NCI-H187 treated with DMSO at 0.1 percent for 48 hours (cell line): ENCODE measurements at regions not wholly inside any gene's neighbourhood (a gene's known extent, or its start where the extent isn't known, plus 50 kb on each side); places are given as distances from the start of the nearest gene placed in this dataset.
A peak's percentile ranks its signal among the peaks of the same experiment; 100 is the strongest.
"Not testable (repeated sequence)": the region's sequence is repeated elsewhere in the genome, so short reads cannot be mapped to it uniquely, and the experiment has no call there.

Experiments used
- DNase-seq: peaks from one replicate; lab custom pipeline; 2025; lab: John Stamatoyannopoulos, UW

DNA sequence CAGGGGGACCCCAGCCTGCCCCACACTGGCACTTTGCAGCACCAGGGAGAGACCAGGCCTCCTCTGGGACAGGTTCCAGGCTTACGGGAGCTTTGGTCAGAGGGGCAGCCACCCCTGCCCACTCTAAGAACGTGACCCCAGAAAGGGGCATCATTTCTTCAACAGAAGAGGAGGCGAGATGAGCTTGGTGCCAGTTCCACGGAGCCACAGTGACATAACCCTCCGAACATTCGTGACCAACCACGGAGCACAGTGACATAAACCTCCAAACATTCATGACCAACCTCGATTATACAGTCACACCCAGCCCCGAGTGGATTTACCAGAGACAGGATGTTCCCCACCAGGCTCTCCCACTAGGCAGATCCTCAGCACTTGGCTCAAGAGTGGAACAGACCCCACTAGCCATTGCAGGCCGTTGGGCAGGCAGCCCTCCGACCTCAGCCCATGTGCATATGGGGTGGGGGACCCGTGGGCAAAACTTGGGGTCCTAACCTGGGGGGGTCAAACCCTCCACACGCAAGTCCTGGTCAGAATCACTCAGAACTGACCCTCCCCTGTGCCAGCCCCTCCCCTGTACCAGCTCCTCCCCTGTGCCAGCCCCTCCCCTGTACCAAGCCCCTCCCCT, 112.9 kb downstream of the METRNL start:
- DNase-seq: no peak

DNA sequence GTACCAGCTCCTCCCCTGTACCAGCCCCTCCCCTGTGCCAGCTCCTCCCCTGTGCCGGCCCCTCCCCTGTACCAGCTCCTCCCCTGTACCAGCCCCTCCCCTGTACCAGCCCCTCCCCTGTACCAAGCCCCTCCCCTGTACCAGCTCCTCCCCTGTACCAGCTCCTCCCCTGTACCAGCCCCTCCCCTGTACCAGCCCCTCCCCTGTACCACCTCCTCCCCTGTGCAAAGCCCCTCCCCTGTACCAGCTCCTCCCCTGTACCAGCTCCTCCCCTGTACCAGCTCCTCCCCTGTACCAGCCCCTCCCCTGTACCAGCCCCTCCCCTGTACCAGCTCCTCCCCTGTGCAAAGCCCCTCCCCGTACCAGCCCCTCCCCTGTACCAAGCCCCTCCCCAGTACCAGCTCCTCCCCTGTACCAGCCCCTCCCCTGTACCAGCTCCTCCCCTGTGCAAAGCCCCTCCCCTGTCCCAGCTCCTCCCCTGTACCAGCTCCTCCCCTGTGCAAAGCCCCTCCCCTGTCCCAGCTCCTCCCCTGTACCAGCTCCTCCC, 113.5 kb downstream of the METRNL start:
- not testable (repeated sequence) for DNase-seq

DNA sequence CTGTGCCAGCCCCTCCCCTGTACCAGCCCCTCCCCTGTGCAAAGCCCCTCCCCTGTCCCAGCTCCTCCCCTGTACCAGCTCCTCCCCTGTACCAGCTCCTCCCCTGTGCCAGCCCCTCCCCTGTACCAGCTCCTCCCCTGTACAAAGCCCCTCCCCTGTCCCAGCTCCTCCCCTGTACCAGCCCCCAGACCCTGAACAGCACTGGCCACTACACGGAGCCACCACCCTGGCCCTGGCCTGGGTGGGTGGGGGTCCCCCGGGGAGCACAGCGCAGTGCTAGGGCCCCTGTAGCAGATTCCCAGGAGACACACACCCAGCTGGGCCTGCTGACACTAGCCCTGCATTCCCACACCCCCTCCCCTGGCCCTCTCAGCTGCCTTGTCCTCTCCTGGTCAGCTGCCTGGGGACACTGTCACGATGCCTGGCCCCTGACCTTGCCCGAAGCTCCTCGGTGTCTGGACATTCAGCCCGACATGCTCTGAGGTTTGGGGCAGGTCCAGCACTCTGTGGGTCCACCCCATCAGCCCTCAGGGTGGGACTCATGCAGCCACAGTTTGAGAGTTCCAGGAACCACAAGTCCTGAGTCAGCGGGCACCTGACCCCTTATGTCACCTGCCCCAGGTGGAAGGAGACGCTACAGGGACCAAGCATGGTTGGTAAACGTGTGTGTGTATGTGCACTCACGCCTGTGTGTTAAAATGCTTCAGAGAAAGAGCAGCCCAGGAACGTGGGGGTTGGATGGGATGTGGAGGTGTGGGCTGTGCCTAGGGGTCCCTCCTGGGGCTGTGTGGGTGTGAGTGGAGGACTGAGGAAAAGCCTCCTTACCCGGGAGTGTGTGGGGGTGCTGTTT, 114.2 kb downstream of the METRNL start:
- DNase-seq: no peak

DNA sequence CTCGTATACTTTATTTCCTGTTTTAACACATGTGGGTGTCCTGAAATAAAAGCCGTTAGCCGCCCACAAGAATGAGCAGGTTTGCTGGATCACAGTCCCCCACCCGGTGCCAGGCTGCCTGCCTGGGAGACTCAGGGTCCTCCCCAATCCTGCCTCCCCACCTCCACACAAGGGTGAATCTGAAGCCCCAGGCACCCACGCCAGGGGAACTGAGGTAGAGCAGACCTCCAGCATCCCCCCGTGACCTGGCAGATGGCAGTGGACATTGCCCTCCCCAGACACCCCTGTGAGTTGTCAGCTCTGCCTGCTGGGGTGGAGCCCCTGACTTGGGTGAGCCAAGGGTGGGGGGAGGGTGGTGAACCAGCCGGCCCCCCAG, 114.8 kb downstream of the METRNL start:
- no peak for DNase-seq

DNA sequence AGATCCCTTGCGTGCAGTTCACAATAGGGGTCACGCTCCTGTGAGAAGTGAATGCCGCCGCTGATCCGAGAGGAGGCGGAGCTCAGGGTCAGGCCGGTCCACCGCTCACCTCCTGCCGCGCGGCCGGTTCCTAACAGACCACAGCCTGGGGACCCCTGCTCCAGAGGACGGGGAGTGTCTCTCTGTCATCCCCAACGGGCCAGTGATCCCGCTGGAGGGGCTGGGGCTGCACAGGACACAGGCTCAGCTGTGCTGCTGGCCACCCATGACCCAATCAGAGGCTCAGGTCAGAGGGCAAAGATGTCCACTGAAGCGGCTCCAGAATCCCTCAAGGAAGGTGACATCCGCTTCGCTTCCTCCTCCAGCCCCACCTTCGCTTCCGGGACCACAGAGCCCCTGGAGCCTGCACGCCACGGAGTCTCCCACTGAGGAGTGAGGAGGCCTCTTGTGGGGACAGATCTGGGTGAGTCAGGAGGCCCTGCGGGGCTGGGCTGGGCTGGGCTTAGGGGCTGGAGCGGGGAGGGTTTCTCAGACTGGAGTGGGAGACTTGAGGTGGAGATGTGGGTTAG, 115.4 kb downstream of the METRNL start:
- DNase-seq: no peak

- no peak for DNase-seq
Measured at GRCh38 chr17:83195330-83196023, 116.1 kb downstream of the METRNL start.

DNA sequence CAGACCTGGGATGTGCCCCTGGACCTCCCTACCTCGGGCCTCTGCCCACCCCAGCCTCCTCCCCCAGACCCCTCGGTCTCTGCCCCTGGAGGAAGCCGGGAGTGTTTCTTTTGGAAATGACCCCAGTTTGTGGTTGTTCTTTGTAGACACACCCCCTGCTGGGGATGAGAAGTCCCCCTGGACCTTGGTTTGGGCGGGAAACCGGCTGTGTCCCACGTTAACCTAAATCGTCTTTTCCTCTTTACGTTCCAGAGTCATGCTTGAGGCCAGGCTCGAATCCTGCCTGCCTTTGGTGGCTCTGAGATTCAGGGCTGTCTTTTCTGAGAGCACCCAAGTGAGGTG, 116.6 kb downstream of the METRNL start:
- no peak for DNase-seq

GRCh38 chr17:83196366-83196765, 117.0 kb downstream of the METRNL start:
- DNase-seq: no peak

DNA sequence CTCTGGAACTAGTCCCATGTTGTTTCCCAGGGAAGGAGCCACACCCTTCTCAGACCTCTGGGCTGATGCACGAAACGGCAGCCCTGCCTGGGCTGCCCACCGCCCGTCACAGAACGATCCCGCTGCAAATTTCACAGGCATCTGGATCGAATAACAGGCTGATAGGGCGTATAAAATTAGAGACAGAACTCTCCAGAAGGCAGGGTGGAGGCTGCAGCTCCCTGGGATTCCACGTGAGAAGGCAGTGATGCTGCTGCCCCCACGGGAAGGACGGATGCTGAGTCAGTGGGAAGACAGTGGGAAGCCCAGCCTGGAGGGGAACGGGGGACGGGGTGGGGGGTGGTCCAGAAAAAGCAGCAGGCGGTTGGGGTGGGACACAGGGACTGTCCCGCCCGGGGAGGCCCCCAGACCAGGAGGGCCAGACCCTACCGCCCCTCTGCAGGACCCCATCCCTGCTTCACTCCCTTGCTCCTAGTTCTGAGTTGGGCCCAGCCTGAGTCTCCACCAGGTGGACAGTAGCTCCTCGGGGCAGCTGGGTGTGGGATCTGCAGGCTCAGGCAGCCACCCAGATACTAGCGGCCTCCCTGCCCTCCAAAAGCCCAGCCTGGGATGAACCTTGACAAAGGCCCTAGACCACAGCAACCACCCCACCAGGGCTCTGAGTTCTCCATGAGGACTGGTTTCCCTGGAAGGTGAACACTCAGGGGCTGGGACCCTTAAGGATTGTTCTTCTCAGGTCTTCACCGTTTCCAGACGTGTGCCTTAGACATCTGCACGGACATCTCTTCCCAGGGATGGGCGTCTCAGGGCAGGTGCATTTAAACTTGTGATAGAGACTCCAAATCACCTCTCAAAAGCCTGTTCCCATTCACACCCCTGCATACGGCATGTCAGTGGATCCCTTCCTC, 117.8 kb downstream of the METRNL start:
- no peak for DNase-seq

- peak; percentile 52 for DNase-seq
Measured at GRCh38 chr17:83198366-83199341, 119.2 kb downstream of the METRNL start.

DNA sequence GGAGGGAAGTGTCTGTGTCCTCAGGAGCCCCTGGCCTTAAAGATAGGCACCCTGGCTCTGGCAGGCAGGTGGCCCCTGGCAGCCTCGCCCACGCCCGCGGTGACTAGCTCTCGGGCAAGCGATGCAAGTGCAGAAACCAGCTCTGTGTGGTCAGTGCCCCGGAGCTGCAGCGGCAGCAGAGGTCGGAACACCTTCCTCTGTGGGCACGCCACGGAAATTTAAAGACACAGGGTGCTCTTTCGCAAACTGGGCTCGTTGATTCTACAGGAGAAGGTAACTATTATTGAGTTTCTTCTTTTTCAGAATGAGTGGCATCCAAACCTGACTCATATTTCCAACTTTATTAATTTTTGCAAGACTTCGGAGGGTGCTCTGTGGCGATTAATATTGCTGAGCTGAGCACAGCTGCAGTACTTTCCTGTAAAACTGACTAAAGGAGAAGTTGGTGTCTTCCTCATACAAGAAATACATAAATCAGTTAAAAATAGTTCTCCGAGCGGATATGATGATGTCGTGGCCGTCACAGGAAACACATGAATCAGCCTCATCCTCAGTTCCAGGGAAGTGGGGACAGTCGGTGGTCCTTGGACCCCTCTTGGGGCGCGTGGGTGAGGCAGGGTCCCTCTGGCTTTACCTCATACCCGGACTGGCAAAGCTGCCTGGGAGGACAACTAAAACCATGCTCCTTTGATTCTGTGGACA, 120.2 kb downstream of the METRNL start:
- no peak for DNase-seq

DNA sequence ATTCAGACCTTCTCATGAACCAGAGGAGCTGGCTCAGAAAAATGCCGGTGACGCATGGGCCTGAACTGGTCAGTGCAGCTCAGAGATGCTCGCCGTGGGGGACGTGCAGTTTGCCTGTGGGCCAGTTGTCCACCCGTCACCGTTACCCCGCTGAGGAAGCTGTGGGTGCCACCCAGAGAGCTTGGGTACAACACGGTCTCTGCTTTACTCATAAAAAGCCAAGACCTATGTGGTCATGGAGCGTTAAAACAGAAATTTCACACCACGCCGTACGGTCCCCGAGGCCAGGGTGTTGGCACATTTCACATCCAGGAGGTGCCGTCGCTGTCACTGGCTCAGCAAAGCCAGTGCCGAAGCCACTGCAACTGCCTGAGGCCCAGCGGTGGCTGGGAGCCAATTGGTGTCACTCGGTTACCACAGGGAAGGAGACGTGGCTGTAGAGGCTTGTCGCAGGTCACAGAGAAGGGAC, 120.9 kb downstream of the METRNL start:
- DNase-seq: no peak

DNA sequence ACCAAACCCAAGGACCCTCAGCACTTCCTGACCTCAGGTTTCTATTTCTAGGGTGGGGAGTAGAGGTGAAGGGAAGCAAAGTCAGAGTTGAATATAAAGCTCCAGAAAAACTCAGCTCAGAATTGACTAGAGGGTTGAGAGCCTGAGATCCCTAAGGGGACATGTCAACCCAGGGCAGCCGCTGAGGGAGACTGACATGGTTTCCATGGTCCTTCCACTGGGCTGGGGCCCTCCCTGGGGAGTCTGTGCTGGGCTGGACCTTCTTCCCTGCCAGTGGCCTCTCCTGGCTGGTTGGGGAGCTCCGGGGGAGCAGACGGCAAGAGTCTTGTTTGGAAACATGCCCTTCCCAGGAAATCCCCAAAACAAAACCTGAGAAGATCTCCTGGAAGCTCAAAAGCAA, 121.3 kb downstream of the METRNL start:
- no peak for DNase-seq

GRCh38 chr17:83201206-83202001, 122.0 kb downstream of the METRNL start:
- no peak for DNase-seq

DNA sequence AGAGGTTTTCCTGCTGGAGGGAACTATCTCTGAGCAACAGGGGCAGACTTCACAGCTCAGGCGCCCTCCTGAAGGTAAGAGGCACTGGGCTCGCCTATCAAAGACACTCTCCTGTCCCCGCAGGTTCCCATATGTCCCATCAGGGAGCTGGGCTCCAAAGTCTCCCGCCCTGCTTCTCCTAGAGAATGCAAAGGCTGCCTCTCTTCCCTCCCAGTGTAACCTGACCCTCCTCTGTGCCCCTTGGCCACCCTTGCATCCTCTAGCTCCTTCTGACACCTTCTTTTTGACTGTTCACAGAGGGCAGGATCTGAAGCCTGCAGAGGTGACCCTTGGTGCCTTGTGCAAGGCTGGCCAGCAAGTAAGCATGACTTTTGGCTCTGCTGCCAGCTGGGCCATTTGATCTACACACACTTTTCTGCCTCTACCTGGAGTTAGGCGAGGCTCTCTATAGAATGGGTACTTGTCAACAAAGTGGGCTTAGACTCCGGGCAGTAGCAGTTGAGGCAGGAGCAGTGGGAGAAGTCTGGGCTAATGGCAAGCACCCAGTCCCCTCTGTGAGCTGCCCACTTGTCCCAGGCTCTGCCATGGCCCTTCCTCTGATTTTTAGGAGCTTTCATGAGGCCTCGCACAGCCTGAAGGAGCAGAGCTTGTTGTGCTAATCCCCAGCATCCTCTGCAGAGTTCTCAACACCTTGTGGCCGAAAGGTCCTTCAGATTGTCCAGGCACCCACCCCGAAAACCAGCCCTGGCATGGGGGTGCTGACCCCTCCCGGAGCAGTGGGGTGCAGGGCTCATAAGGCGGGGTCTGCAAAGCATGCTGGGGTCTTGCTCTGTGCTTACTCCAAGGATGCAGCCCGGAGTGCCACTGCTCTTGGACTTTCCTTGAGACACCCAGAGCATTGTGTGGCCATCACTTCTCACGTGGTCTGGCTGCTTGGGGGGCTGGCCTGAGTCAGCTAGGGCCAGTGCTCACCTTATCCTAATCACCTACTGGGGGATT, 122.9 kb downstream of the METRNL start:
- no peak for DNase-seq

DNA sequence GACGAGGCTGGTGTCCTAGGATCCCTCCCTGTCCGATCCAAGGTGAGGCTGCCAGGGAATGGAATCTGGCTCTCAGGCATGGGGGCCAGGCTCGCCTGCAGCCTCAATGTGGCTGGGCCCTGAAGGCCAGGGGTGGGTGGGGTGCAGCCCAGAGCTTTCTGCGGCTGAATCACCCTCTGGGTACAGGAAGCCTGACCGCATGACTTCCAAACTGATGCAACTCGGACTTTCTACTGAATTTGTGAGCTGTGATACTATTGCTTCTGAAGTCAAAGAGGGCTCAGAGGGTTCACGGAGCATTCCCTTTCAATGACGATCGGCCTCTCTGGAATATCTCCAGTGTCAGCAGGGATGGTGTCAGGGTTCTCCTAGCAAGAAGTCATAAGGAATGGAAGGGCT, 123.7 kb downstream of the METRNL start:
- DNase-seq: no peak

DNA sequence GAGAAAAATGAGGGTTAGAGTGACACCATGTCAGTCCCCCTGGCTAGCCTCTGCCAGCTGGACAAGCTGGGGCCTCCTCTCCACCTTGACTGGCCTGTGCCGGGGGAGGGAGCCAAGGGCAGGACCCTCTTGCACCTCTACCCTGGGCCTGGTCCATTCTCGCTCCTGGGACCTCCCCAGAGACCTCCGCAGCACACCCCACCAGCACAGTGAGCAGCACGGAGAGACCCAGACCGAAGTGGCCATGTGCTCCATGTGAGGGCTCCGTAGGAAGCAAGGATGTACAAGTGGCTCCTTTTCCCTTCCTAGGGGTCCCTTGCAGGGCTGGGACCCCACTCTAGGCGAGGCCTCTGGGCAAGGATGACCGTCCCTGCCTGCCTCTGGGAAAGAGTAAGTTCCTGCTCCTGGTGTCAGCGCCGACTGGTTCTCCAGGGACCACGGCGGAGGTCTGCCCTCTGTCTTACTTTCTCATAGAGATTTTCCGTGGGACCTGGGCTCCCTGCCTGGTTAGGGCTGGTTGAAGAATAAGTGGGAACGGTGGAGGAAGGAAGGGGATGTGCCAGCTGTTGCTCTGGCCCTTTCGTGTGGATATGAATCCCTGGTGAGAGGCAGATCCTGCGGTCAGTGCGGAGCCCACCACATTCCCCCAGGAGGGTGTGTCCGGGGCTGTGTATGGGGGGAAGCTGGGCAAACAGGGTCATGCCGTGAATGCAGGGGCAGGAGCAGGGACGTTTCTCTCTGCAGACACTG, 124.2 kb downstream of the METRNL start:
- DNase-seq: no peak
